ENCODE measurements at regions not wholly inside any gene's neighbourhood (a gene's known extent, or its start where the extent isn't known, plus 50 kb on each side); places are given as distances from the start of the nearest gene placed in this dataset.

GRCh38 chr4:24166501-24166900, 276.7 kb upstream of the PPARGC1A start:
- TF ChIP-seq HDAC6 (IDR thresholded peaks at IDR 0.05; ENCODE audit: low read depth, low read length) (no peak), NR2C2 (CRISPR knock-in tag; IDR thresholded peaks at IDR 0.05) (no peak), NR2C2 (tag; IDR thresholded peaks at IDR 0.05) (no peak), TAF1 (IDR thresholded peaks at IDR 0.05; ENCODE audit: control insufficient read depth, extremely low read depth, insufficient read depth, low read length, severe bottlenecking) (no peak), USF2 (CRISPR knock-in tag; IDR thresholded peaks at IDR 0.05) (no peak), IRF2 (CRISPR knock-in tag; IDR thresholded peaks at IDR 0.05) (no peak), ZBTB12 (CRISPR knock-in tag; IDR thresholded peaks at IDR 0.05) (no peak), NFATC3 (IDR thresholded peaks at IDR 0.05) (no peak), NCOA1 (IDR thresholded peaks at IDR 0.05; ENCODE audit: low read depth) (no peak), ETV5 (CRISPR knock-in tag; IDR thresholded peaks at IDR 0.05; ENCODE audit: low read depth) (no peak), ZBTB11 (CRISPR knock-in tag; IDR thresholded peaks at IDR 0.05) (no peak)
